OCI-LY1 (cell line): ENCODE measurements at regions not wholly inside any gene's neighbourhood (a gene's known extent, or its start where the extent isn't known, plus 50 kb on each side); places are given as distances from the start of the nearest gene placed in this dataset.

Experiments used
- H2AFZ ChIP-seq: fragments of 200-600 bp; sonication (generic), shearing (Covaris generic); 2 replicates; pipeline ENCODE4 v1.6.0; 2014; ENCODE audit warnings: antibody characterized with exemption, mild to moderate bottlenecking, low read length
- H3F3A ChIP-seq: fragments of 200-600 bp; sonication (generic), shearing (Covaris generic); 2 replicates; pipeline ENCODE4 v1.6.0; 2014; ENCODE audit warnings: mild to moderate bottlenecking, antibody characterized with exemption, low read length, moderate library complexity; ENCODE audit not compliant: insufficient read depth
- H3K27ac ChIP-seq: fragments of 200-600 bp; sonication (generic); 2 replicates; pipeline ENCODE4 v1.5.1; 2014; ENCODE audit warnings: low read length, mixed run types, mild to moderate bottlenecking, low read depth; ENCODE audit not compliant: poor library complexity, severe bottlenecking
- H3K27me3 ChIP-seq: fragments of 200-600 bp; sonication (generic); 2 replicates; pipeline ENCODE4 v1.6.0; 2014; ENCODE audit warnings: antibody characterized with exemption, mild to moderate bottlenecking, low read length, moderate library complexity; ENCODE audit not compliant: insufficient read depth
- H3K36me3 ChIP-seq: fragments of 200-600 bp; sonication (generic); 2 replicates; pipeline ENCODE4 v1.6.1; 2014; ENCODE audit warnings: mild to moderate bottlenecking, antibody characterized with exemption, low read length, moderate library complexity, mixed read lengths; ENCODE audit not compliant: insufficient read depth
- H3K4me1 ChIP-seq: fragments of 200-600 bp; sonication (generic); 2 replicates; pipeline ENCODE4 v1.5.1; 2014; ENCODE audit warnings: mild to moderate bottlenecking, low read length, moderate library complexity; ENCODE audit not compliant: insufficient read depth, severe bottlenecking
- H3K4me2 ChIP-seq: fragments of 200-600 bp; sonication (generic), shearing (Covaris generic); 2 replicates; pipeline ENCODE4 v1.6.1; 2014; ENCODE audit warnings: low read length
- H3K4me3 ChIP-seq: fragments of 200-600 bp; sonication (generic); 2 replicates; pipeline ENCODE4 v1.5.1; 2014; ENCODE audit warnings: low read length, low read depth, mild to moderate bottlenecking, mixed read lengths; ENCODE audit not compliant: poor library complexity, severe bottlenecking
- H3K79me2 ChIP-seq: fragments of 200-600 bp; shearing (Covaris generic); 2 replicates; pipeline ENCODE4 v1.6.1; 2016; ENCODE audit warnings: mixed run types, low read length, mixed read lengths; ENCODE audit not compliant: insufficient read depth
- H3K9ac ChIP-seq: fragments of 200-600 bp; sonication (generic), shearing (Covaris generic); 2 replicates; pipeline ENCODE4 v1.6.1; 2014; ENCODE audit warnings: mild to moderate bottlenecking, low read length, mixed read lengths
- H3K9me2 ChIP-seq: fragments of 200-600 bp; sonication (generic), shearing (Covaris generic); 2 replicates; pipeline ENCODE4 v1.6.1; 2014; ENCODE audit warnings: low read depth, mild to moderate bottlenecking, low read length, mixed read lengths
- H3K9me3 ChIP-seq: fragments of 200-600 bp; shearing (Covaris generic); 2 replicates; pipeline ENCODE4 v1.6.1; 2014; ENCODE audit warnings: low read length, mixed read lengths
- H4K20me1 ChIP-seq: fragments of 200-600 bp; sonication (generic), shearing (Covaris generic); 2 replicates; pipeline ENCODE4 v1.6.0; 2016; ENCODE audit warnings: mild to moderate bottlenecking, low read length; ENCODE audit not compliant: insufficient read depth
- EZH2 ChIP-seq: fragments of 200-600 bp; sonication (generic), shearing (Covaris generic); IDR thresholded peaks from 2 replicates; pipeline ENCODE4 v1.8.0; 2017; ENCODE audit warnings: borderline replicate concordance, mixed run types, mild to moderate bottlenecking, antibody characterized with exemption, low read length, moderate library complexity, mixed read lengths
- TF ChIP-seq, protein P1 (sequence below): fragments of 200-600 bp; sonication (generic), shearing (Covaris generic); IDR thresholded peaks from 2 replicates; pipeline ENCODE4 v1.5.1; 2017; ENCODE audit warnings: mild to moderate bottlenecking, antibody characterized with exemption, low read length, moderate library complexity, mixed read lengths

DNA sequence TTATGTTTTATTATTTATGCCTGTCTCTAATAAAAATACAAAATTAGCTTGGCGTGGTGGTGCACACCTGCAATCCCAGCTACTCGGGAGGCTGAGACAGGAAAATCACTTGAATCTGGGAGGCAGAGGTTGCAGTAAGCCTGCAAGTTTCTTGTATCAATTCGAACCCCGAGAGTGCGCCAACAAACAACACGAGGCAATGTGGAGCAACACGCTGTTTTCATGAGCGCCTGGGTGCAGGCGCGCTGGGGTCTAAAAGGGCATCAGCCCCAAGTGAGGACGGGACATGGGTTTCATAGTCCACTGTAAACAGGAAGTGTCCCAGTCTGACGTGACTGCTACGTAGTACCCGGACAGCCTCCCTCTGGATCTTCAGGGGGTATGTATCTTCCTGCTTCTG, 1634.6 kb upstream of the AGA start:
- Histone ChIP-seq H3K9me2 (no peaks in the 10 kb centered on the region), H3K9ac (no peak overlapping the region), H2AFZ (no peak overlapping the region), H3K27me3 (no peaks in the 10 kb centered on the region), H3K4me1 (no peaks in the 10 kb centered on the region), H3F3A (no peaks in the 10 kb centered on the region), H3K9me3 (no peaks in the 10 kb centered on the region), H3K4me2 (no peak overlapping the region), H3K79me2 (no peaks in the 10 kb centered on the region), H3K27ac (no peak overlapping the region), H3K4me3 (no peak overlapping the region), H3K36me3 (no peaks in the 10 kb centered on the region), H4K20me1 (no peaks in the 10 kb centered on the region)
- TF ChIP-seq, protein P1, sequence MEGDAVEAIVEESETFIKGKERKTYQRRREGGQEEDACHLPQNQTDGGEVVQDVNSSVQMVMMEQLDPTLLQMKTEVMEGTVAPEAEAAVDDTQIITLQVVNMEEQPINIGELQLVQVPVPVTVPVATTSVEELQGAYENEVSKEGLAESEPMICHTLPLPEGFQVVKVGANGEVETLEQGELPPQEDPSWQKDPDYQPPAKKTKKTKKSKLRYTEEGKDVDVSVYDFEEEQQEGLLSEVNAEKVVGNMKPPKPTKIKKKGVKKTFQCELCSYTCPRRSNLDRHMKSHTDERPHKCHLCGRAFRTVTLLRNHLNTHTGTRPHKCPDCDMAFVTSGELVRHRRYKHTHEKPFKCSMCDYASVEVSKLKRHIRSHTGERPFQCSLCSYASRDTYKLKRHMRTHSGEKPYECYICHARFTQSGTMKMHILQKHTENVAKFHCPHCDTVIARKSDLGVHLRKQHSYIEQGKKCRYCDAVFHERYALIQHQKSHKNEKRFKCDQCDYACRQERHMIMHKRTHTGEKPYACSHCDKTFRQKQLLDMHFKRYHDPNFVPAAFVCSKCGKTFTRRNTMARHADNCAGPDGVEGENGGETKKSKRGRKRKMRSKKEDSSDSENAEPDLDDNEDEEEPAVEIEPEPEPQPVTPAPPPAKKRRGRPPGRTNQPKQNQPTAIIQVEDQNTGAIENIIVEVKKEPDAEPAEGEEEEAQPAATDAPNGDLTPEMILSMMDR: no peak
- no peak for TF ChIP-seq EZH2

DNA sequence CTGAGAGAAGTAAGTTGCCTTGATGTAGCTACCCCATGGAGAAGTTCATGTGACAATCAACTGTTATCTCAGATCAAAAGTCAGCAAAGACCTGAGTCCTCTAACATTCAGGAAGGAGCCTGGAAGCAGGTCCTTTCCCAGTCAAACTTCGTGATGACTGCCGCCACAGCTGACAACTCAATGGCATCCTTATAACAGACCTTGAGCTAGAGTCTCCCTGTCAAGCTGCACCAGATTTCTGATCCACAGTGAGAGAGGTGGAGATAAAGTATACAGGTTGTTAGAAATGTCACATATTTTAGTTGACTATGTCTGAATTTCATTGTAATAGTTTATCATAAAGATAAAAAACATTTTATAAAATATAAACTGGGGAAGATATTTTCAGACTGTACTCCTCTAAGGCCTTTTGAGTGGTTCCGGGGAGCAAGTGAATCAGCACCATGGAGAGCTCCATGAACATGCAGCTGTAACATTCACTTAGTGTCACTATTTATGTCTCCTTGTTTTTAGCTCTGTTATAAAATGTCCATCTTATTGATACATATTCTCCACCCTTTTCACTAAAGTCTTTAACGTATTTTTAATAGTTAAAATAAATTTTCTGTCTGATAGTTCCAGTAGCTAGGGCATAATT, 1653.5 kb upstream of the AGA start:
- H3K9me3 ChIP-seq: no peaks in the 10 kb centered on the region
- no peaks in the 10 kb centered on the region for H3K27me3 ChIP-seq
- no peaks in the 10 kb centered on the region for H3K36me3 ChIP-seq
- H3K27ac ChIP-seq: no peak overlapping the region
- H2AFZ ChIP-seq: no peak overlapping the region
- H3K4me1 ChIP-seq: no peaks in the 10 kb centered on the region
- no peak overlapping the region for H3K9ac ChIP-seq
- no peak overlapping the region for H3K4me2 ChIP-seq
- no peaks in the 10 kb centered on the region for H4K20me1 ChIP-seq
- no peaks in the 10 kb centered on the region for H3K9me2 ChIP-seq
- no peaks in the 10 kb centered on the region for H3K79me2 ChIP-seq
- H3F3A ChIP-seq: no peaks in the 10 kb centered on the region
- H3K4me3 ChIP-seq: no peak overlapping the region
- TF ChIP-seq EZH2: no peak
- TF ChIP-seq, protein P1: no peak

DNA sequence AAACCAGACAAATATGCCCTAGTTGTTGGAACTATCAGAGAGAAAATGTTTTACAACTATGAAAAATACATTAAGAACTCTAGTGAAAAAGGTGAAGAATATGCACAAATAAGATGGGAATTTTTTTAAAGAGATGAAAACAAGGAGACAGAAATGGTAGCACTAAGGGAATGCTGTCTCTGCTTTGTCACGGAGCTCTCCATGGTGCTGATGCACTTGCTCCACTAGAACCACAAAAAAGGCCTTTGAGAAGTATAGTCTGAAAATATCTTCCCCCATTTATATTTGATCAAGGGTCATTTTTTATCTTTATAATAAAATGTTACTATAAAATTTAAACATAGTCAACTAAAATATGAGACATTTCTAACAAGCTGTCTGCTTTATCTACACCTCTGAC, 1655.5 kb upstream of the AGA start:
- TF ChIP-seq, protein P1: no peak
- TF ChIP-seq EZH2: no peak
- no peaks in the 10 kb centered on the region for H3K79me2 ChIP-seq
- no peaks in the 10 kb centered on the region for H3K27me3 ChIP-seq
- no peak overlapping the region for H3K27ac ChIP-seq
- no peak overlapping the region for H2AFZ ChIP-seq
- no peak overlapping the region for H3K9ac ChIP-seq
- no peaks in the 10 kb centered on the region for H4K20me1 ChIP-seq
- no peaks in the 10 kb centered on the region for H3K4me1 ChIP-seq
- no peaks in the 10 kb centered on the region for H3F3A ChIP-seq
- H3K4me3 ChIP-seq: no peak overlapping the region
- no peaks in the 10 kb centered on the region for H3K9me2 ChIP-seq
- no peaks in the 10 kb centered on the region for H3K36me3 ChIP-seq
- no peak overlapping the region for H3K4me2 ChIP-seq
- H3K9me3 ChIP-seq: no peaks in the 10 kb centered on the region
